GM12892 (cell line): ENCODE measurements at regions not wholly inside any gene's neighbourhood (a gene's known extent, or its start where the extent isn't known, plus 50 kb on each side); places are given as distances from the start of the nearest gene placed in this dataset.

Experiments used
- POLR2A ChIP-seq: IDR thresholded peaks from 2 replicates; pipeline ENCODE4 v1.6.1; 2011; ENCODE audit warnings: low read depth, low read length, control low read depth
- TAF1 ChIP-seq: IDR thresholded peaks from 2 replicates; pipeline ENCODE4 v1.6.1; 2011; ENCODE audit warnings: low read depth, mild to moderate bottlenecking, control low read depth, low read length, borderline replicate concordance

- no peak for TF ChIP-seq POLR2A
- no peak for TF ChIP-seq TAF1
These were observed 845.3 kb downstream of the BRD1 start for GRCh38 chr22:48982321-48982905.
